Transverse colon (tissue), 4 donors: ENCODE measurements at regions not wholly inside any gene's neighbourhood (a gene's known extent, or its start where the extent isn't known, plus 50 kb on each side); places are given as distances from the start of the nearest gene placed in this dataset.

Experiments used
- EP300 ChIP-seq: sonication (generic); formaldehyde crosslinking; IDR thresholded peaks from one replicate; pipeline ENCODE4 v1.6.1; 2017; ENCODE audit warnings: antibody characterized with exemption, low read depth
- POLR2A ChIP-seq: fragments of 450-650 bp; IDR thresholded peaks from one replicate; pipeline ENCODE4 v1.6.1; 2016; ENCODE audit warnings: antibody characterized with exemption, mild to moderate bottlenecking, moderate library complexity
- POLR2AphosphoS5 ChIP-seq, 3 donors: sonication (generic); formaldehyde crosslinking; IDR thresholded peaks; one replicate each; pipeline ENCODE4 v1.6.1; 2016; ENCODE audit warnings: antibody characterized with exemption in 3 of 3
- TF ChIP-seq, protein P1 (sequence below), 5 experiments: fragments of 200-600 bp in 3 of 5; fragments of 450-650 bp in 2 of 5; sonication (generic) in 3 of 5; IDR thresholded peaks; 1 replicate in 2 of 5; 2 replicates in 3 of 5; pipeline ENCODE4 v1.5.1; 2016 to 2017; ENCODE audit warnings: antibody characterized with exemption in 5 of 5, inconsistent platforms in 3 of 5, mild to moderate bottlenecking in 2 of 5, moderate library complexity in 1 of 5

- TF ChIP-seq, protein P1, sequence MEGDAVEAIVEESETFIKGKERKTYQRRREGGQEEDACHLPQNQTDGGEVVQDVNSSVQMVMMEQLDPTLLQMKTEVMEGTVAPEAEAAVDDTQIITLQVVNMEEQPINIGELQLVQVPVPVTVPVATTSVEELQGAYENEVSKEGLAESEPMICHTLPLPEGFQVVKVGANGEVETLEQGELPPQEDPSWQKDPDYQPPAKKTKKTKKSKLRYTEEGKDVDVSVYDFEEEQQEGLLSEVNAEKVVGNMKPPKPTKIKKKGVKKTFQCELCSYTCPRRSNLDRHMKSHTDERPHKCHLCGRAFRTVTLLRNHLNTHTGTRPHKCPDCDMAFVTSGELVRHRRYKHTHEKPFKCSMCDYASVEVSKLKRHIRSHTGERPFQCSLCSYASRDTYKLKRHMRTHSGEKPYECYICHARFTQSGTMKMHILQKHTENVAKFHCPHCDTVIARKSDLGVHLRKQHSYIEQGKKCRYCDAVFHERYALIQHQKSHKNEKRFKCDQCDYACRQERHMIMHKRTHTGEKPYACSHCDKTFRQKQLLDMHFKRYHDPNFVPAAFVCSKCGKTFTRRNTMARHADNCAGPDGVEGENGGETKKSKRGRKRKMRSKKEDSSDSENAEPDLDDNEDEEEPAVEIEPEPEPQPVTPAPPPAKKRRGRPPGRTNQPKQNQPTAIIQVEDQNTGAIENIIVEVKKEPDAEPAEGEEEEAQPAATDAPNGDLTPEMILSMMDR (IDR thresholded peaks at IDR 0.05), result no peak
- TF ChIP-seq POLR2A (no peak), POLR2AphosphoS5 (IDR thresholded peaks at IDR 0.05) (no peak), EP300 (no peak)
Measured at GRCh38 chr10:78846760-78847159, 222.0 kb upstream of the ZMIZ1 start.
